IPS DF 6.9 (cell line): ENCODE measurements at regions not wholly inside any gene's neighbourhood (a gene's known extent, or its start where the extent isn't known, plus 50 kb on each side); places are given as distances from the start of the nearest gene placed in this dataset.
"Not testable (repeated sequence)": the region's sequence is repeated elsewhere in the genome, so short reads cannot be mapped to it uniquely, and the experiment has no call there.

Experiments used
- DNase-seq: peaks from one replicate; pipeline ENCODE4 v3.0.0-alpha.2; 2013; ENCODE audit warnings: low read depth, low spot score
- H3K27ac ChIP-seq: one replicate; pipeline ENCODE4 v1.5.1; 2013; ENCODE audit warnings: low read length, control low read depth
- H3K27me3 ChIP-seq: 2 replicates; pipeline ENCODE4 v1.6.1; 2013; ENCODE audit warnings: mild to moderate bottlenecking, low read length; ENCODE audit not compliant: control insufficient read depth, insufficient read depth
- H3K36me3 ChIP-seq: 2 replicates; pipeline ENCODE4 v1.6.1; 2013; ENCODE audit warnings: low read length; ENCODE audit not compliant: control insufficient read depth, insufficient read depth
- H3K4me1 ChIP-seq: 2 replicates; pipeline ENCODE4 v1.6.1; 2013; ENCODE audit warnings: low read length; ENCODE audit not compliant: control insufficient read depth, insufficient read depth
- H3K4me3 ChIP-seq: 2 replicates; pipeline ENCODE4 v1.5.1; 2013; ENCODE audit warnings: mild to moderate bottlenecking, low read length
- H3K9me3 ChIP-seq: 2 replicates; pipeline ENCODE4 v1.6.1; 2013; ENCODE audit warnings: low read length, inconsistent platforms; ENCODE audit not compliant: control insufficient read depth, insufficient read depth
- WGBS: extraction: QIAGEN DNeasy Blood & Tissue Kit; methylation state at CpG from one replicate; pipeline ENCODE4 v1.1.7; 2013; ENCODE audit warnings: mixed read lengths, missing lambda C conversion rate; ENCODE audit not compliant: insufficient read length, insufficient coverage; 5-methylcytosine and 5-hydroxymethylcytosine counted together

DNA sequence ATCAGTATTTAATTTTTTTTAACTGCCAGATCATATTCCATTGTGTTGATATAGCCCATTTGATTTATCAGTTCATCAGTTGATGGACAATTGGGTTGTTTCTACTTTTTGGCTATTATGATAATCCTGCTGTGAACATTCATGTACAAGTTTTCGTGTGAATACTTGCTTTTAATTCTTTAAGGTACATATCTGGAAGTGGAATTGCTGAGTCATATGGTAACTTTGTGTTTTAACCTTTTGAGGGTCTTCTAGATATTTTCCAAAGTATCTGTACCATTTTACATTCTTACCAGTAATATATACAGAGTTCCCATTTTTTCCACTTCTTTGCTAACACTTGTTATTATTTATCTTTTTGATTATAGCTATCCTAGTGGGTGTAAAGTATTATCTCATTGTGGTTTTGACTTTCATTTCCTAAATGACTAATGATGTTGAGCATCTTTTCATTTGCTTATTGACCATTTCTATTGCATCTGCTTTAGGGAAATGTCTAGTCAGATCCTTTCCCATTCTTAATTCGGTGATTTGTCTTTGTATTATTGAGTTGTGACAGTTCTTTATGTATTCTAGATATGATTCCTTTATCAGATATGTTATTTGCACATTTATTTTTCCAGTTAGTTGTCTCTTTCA is 75.2 kb upstream of the NUDT6 start:
- no peaks in the 10 kb centered on the region for H3K27me3 ChIP-seq
- no peak overlapping the region for H3K27ac ChIP-seq
- H3K4me3 ChIP-seq, result no peak overlapping the region
- no peaks in the 10 kb centered on the region for H3K9me3 ChIP-seq
- H3K36me3 ChIP-seq, result no peaks in the 10 kb centered on the region
- no peak for DNase-seq
- no CpG with 5 or more reads among the region's 2 CpGs for WGBS
- H3K4me1 ChIP-seq, result no peaks in the 10 kb centered on the region

DNA sequence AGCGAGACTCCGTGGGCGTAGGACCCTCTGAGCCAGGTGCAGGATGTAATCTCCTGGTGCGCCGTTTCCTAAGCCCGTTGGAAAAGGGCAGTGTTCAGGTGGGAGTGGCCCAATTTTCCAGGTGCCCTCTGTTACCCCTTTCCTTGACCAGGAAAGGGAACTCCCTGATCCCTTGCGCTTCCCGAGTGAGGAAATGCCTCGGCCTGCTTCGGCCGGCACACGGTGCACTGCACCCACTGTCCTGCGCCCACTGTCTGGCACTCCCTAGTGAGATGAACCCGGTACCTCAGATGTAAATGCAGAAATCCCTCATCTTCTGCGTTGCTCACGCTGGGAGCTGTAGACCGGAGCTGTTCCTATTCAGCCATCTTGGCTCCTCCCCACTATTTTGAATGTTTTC is 81.7 kb upstream of the NUDT6 start:
- WGBS, result no CpG with 5 or more reads among the region's 17 CpGs

DNA sequence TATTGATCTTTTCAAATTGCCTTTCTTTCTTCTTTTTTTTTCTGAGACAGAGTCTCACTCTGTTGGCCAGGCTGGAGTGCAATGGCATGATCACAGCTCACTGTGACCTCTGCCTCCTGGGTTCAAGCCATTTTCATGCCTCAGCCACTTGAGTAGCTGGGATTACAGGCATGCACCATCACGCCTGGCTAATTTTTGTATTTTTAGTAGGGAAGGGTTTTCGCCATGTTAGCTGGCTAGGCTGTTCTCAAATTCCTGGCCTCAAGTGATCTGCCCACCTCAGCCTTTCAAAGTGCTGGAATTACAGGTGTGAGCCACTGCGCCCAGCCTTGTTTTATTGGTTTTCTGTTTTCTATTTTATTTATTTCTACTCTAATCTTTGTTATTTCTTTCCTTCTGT is 82.7 kb upstream of the NUDT6 start:
- not testable (repeated sequence) for H3K27ac ChIP-seq, DNase-seq, H3K9me3 ChIP-seq, H3K36me3 ChIP-seq, H3K4me1 ChIP-seq, H3K4me3 ChIP-seq, H3K27me3 ChIP-seq
- WGBS, result no CpG with 5 or more reads among the region's 3 CpGs

More for the DNA sequence above, 81.7 kb upstream of the NUDT6 start:
- H3K4me1 ChIP-seq, H3K27me3 ChIP-seq, H3K4me3 ChIP-seq, H3K36me3 ChIP-seq, H3K9me3 ChIP-seq, DNase-seq, H3K27ac ChIP-seq: not testable (repeated sequence)

DNA sequence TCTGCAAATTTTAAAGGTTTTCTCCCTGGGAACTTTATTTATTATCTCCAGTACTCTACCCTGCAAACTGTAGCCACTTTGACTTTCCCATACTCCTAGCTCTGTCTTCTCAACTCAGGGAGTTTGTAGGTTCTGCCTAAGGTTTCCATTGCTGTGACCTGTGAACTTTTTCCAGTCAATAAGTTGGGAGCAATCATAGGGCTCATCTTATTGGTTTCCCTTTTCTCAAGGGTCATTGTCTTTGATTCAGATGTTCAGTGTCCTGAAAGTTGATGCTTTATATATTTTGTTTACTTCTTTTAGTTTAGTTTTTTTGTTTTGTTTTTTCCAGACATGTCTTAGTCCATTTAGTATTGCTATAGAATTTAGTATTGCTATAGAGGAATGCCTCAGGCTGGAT is 85.3 kb upstream of the NUDT6 start:
- Histone ChIP-seq H3K36me3 (no peaks in the 10 kb centered on the region), H3K4me3 (no peak overlapping the region), H3K4me1 (no peaks in the 10 kb centered on the region), H3K27ac (no peak overlapping the region), H3K27me3 (no peaks in the 10 kb centered on the region), H3K9me3 (no peaks in the 10 kb centered on the region; the same call in 1 of the 2 replicates)
- DNase-seq, result no peak

DNA sequence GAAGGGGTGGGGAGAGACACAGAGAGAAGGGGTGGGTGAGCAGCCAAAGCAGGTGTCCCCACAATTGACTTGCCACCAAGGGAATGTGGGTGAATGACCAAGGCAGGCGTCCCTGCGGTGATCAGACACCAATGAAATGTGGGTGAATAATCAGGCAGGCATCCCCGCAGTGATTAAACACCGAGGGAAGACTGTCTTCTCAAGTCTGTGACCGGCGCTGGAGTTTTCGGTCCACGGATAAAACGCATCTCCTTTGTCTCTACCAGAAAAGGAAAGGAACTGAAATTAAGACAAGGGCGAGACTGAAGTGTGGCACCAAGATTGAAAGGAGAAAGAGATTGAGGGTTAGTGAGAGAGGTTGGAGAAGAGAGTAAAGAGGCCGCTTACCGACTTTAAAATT is 90.0 kb upstream of the NUDT6 start:
- not testable (repeated sequence) for DNase-seq, H3K27me3 ChIP-seq, H3K4me1 ChIP-seq, H3K9me3 ChIP-seq, H3K4me3 ChIP-seq, H3K27ac ChIP-seq, H3K36me3 ChIP-seq
- no CpG with 5 or more reads among the region's 12 CpGs for WGBS

DNA sequence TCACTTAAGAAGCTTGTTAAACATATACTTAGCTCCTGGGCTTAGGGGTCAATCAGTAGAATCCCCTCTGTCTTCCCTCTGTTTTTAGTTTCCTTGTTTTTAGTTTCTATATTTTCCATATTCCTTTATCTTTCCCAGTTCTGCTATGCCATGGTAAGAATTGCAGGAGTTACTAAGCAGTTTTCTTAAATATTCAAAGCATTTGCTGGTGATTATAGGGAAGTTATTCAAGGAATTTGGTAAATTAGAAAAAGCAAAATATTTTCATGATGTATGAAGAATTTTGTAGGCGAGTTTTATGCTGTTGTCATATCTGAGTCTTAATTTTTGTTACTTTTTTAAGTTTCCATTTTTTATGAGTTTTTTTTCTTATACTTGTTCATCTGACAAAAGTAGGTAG is 91.6 kb upstream of the NUDT6 start:
- DNase-seq, result no peak
- Histone ChIP-seq H3K27me3 (no peaks in the 10 kb centered on the region), H3K27ac (no peak overlapping the region), H3K4me3 (no peak overlapping the region), H3K36me3 (no peaks in the 10 kb centered on the region), H3K9me3 (no peaks in the 10 kb centered on the region), H3K4me1 (no peaks in the 10 kb centered on the region)
- 100% methylated on average over 1 of the region's 1 CpG for WGBS

DNA sequence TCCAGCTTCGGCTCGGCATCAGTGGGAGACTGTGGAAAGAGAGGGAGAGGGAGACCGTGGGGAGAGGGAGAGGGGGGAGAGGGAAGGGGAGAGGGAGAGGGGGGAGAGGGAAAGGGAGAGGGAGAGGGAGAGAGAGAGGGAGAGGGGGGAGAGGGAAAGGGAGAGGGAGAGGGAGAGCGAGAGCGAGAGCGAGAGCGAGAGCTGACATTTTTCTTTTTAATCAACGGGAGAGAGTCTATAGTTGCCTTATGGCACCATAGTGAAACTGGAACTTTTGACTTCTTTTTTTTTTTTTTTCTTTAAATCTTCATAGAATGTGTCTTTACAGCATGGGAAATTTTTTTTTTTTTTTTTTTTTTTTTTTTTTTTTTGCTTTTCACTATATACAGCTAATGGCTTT is 94.7 kb upstream of the NUDT6 start:
- no peak overlapping the region for H3K27ac ChIP-seq
- no CpG with 5 or more reads among the region's 8 CpGs for WGBS
- no peaks in the 10 kb centered on the region for H3K9me3 ChIP-seq
- H3K4me1 ChIP-seq, result no peaks in the 10 kb centered on the region
- no peak for DNase-seq
- H3K27me3 ChIP-seq, result no peaks in the 10 kb centered on the region
- no peak overlapping the region for H3K4me3 ChIP-seq
- H3K36me3 ChIP-seq, result no peaks in the 10 kb centered on the region

DNA sequence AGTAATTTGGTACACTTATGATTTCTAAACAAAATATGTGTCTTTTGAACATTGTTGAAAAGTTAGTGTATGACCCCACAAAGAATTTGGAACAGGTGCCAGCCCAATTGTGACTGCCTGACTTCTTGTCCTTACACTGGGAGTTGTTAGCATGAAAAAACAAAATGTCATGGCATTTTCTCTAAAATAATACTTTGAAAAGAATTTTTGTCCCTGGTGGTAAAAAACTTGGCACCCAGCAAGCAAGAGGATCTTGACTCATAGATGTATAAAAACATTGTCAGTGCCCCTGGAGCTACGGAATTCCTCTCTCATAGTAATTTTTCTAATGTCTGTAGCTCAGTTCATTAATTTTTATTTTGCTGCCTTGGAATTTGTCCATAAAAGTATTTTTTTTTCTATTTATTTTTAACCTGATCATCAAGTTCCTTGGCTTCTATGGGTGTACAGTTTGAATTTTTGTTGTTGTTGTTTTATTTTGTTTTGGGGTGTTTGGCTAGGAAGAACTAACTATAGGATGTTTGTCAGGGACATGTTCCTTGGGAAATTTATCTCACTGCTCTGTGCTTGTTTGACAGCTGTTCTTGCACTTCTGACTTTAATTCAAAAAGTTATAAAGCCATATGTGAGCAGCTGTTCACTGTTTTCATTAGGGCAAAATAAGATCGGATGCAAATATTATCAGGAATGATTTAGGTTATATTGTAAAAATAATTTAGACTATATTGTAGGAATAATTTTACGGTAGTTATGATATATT is 95.4 kb upstream of the NUDT6 start:
- no peak overlapping the region for H3K27ac ChIP-seq
- WGBS, result 96% methylated on average over 2 of the region's 3 CpGs

DNA sequence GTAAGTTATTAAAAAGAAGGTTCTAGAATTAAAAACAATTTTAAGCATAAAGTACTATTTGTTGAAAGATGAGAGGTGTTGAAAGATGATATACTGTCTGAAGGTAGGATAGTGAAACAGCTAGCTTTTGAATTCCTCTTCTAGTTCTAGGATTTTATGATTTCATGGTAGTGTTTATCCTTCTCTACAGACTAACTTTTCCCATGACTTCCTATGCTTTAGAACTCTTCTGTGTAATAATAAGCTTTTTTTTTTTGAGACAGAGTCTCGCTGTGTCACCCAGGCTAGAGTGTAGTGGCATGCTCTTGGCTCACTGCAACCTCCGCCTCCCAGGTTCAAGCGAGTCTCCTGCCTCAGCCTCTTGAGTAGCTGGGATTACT is 96.0 kb upstream of the NUDT6 start:
- no CpG with 5 or more reads among the region's 3 CpGs for WGBS
- no peaks in the 10 kb centered on the region for H3K36me3 ChIP-seq
- H3K4me1 ChIP-seq, result no peaks in the 10 kb centered on the region
- no peak for DNase-seq
- no peak overlapping the region for H3K27ac ChIP-seq
- H3K9me3 ChIP-seq, result no peaks in the 10 kb centered on the region
- no peak overlapping the region for H3K4me3 ChIP-seq
- no peaks in the 10 kb centered on the region for H3K27me3 ChIP-seq

More for the DNA sequence above, 95.4 kb upstream of the NUDT6 start:
- Histone ChIP-seq H3K9me3 (no peaks in the 10 kb centered on the region), H3K36me3 (no peaks in the 10 kb centered on the region), H3K4me1 (no peaks in the 10 kb centered on the region), H3K4me3 (no peak overlapping the region), H3K27me3 (no peaks in the 10 kb centered on the region)
- DNase-seq, result no peak

DNA sequence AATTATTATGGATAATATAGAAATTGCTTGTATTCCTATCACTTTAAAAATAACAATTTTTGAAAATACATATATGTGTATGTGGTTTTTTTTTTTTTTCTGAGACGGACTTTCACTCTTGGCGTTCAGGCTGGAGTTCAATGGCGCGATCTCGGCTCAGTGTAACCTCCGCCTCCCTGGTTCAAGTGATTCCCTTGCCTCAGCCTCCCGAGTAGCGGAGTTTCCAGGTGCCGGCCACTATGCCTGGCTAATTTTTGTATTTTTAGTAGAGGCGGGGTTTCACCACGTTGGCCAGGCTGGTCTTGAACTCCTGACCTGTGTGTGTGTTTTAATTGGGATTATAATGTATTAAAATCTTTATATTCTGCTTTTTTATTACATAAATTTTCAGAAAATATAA is 97.9 kb upstream of the NUDT6 start:
- DNase-seq, result no peak
- WGBS, result no CpG with 5 or more reads among the region's 11 CpGs
- H3K27ac ChIP-seq, result no peak overlapping the region

DNA sequence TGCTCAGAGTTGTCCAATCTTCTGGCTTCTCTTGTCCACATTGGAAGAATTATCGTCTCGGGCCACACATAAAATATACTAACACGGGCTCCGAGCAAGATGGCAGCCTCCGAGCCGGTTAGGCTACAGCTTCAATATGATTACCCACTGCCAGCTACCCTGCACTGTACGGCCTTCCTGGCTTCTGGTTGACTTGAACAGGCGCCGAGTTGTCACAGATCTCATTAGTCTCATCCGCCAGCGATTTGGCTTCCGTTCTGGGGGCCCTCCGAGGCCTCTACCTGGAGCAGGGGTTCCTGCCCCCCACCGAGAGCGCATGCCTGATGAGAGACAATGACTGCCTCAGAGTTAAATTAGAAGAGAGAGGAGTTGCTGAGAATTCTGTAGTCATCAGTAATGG is 101.2 kb upstream of the NUDT6 start:
- H3K36me3 ChIP-seq, result no peaks in the 10 kb centered on the region
- no CpG with 5 or more reads among the region's 15 CpGs for WGBS
- no peaks in the 10 kb centered on the region; the same call in 1 of the 2 replicates for H3K4me1 ChIP-seq
- H3K9me3 ChIP-seq, result no peaks in the 10 kb centered on the region
- no peak overlapping the region for H3K4me3 ChIP-seq
- no peaks in the 10 kb centered on the region for H3K27me3 ChIP-seq
- no peak overlapping the region for H3K27ac ChIP-seq
- no peak for DNase-seq

More for the DNA sequence above, 97.9 kb upstream of the NUDT6 start:
- Histone ChIP-seq H3K36me3 (no peaks in the 10 kb centered on the region), H3K9me3 (no peaks in the 10 kb centered on the region), H3K4me1 (no peaks in the 10 kb centered on the region), H3K4me3 (no peak overlapping the region), H3K27me3 (no peaks in the 10 kb centered on the region)
